CD1c-positive myeloid dendritic cell (primary cell): ENCODE measurements at regions not wholly inside any gene's neighbourhood (a gene's known extent, or its start where the extent isn't known, plus 50 kb on each side); places are given as distances from the start of the nearest gene placed in this dataset.
"Not testable (repeated sequence)": the region's sequence is repeated elsewhere in the genome, so short reads cannot be mapped to it uniquely, and the experiment has no call there.

Source experiments
- DNase-seq: peaks from one replicate; pipeline ENCODE4 v3.0.0-alpha.2; 2016; ENCODE audit errors: extremely low spot score

GRCh38 chr5:20832204-20833080 is 844.4 kb upstream of the CDH18 start:
- no peak for DNase-seq

GRCh38 chr5:20825951-20826350 is 838.0 kb upstream of the CDH18 start:
- not testable (repeated sequence) for DNase-seq

- not testable (repeated sequence) for DNase-seq
Measured at GRCh38 chr5:20797216-20797615, 809.2 kb upstream of the CDH18 start.

GRCh38 chr5:20784755-20785154 is 796.8 kb upstream of the CDH18 start:
- DNase-seq: not testable (repeated sequence)

- not testable (repeated sequence) for DNase-seq
Measured at GRCh38 chr5:20783484-20783883, 795.5 kb upstream of the CDH18 start.

GRCh38 chr5:20771338-20771737 is 783.3 kb upstream of the CDH18 start:
- DNase-seq: not testable (repeated sequence)

- not testable (repeated sequence) for DNase-seq
Measured at GRCh38 chr5:20765074-20765473, 777.1 kb upstream of the CDH18 start.

GRCh38 chr5:20759459-20759858 is 771.5 kb upstream of the CDH18 start:
- DNase-seq: not testable (repeated sequence)

- not testable (repeated sequence) for DNase-seq
Measured at GRCh38 chr5:20752179-20752578, 764.2 kb upstream of the CDH18 start.

- DNase-seq: not testable (repeated sequence)
Measured at GRCh38 chr5:20735715-20736114, 747.7 kb upstream of the CDH18 start.

GRCh38 chr5:20732223-20732622 is 744.2 kb upstream of the CDH18 start:
- DNase-seq: not testable (repeated sequence)

GRCh38 chr5:20721286-20721685 is 733.3 kb upstream of the CDH18 start:
- not testable (repeated sequence) for DNase-seq

- DNase-seq: not testable (repeated sequence)
Measured at GRCh38 chr5:20711520-20712155, 723.6 kb upstream of the CDH18 start.

- not testable (repeated sequence) for DNase-seq
Measured at GRCh38 chr5:20707634-20708033, 719.6 kb upstream of the CDH18 start.

- no peak for DNase-seq
Measured at GRCh38 chr5:20694121-20694520, 706.1 kb upstream of the CDH18 start.

- DNase-seq: no peak
Measured at GRCh38 chr5:20692913-20693312, 704.9 kb upstream of the CDH18 start.

- DNase-seq: no peak
Measured at GRCh38 chr5:20683241-20683940, 695.4 kb upstream of the CDH18 start.

- DNase-seq: no peak
Measured at GRCh38 chr5:20680718-20681302, 692.8 kb upstream of the CDH18 start.

GRCh38 chr5:20678814-20679298 is 690.9 kb upstream of the CDH18 start:
- DNase-seq: no peak

- no peak for DNase-seq
Measured at GRCh38 chr5:20678386-20678785, 690.4 kb upstream of the CDH18 start.

GRCh38 chr5:20660588-20660987 is 672.6 kb upstream of the CDH18 start:
- no peak for DNase-seq

GRCh38 chr5:20656262-20656661 is 668.3 kb upstream of the CDH18 start:
- DNase-seq: no peak
